PC-9 (cell line): ENCODE measurements at regions not wholly inside any gene's neighbourhood (a gene's known extent, or its start where the extent isn't known, plus 50 kb on each side); places are given as distances from the start of the nearest gene placed in this dataset.

Source experiments
- EZH2 ChIP-seq: fragments of 200-600 bp; sonication (generic); IDR thresholded peaks from 2 replicates; pipeline ENCODE4 v1.8.0; 2017; ENCODE audit warnings: antibody characterized with exemption, low read depth
- TF ChIP-seq, protein P1 (sequence below): fragments of 200-600 bp; sonication (generic); conservative IDR thresholded peaks from 2 replicates; pipeline ENCODE4 v1.6.1; 2017; ENCODE audit warnings: mixed run types, antibody characterized with exemption, mild to moderate bottlenecking, moderate library complexity

DNA sequence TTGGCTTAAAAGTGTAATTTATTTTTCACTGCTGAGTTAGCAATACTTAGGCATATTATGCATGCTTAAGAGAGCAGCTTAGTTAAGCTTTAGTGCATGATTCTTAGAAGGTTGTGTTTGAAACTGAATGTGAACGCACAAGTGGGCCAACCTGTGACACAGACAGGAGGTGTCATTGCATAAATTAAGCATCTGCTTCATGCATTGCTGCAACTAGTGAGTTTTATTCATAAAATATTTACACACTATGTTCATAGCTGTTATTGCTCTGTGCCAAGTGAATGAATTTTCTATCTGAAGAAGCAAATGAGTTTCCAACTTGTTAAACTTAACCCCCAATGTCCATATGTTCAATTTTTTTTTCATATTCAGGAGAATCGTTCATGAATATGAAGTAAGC, 806.4 kb downstream of the GALR1 start:
- TF ChIP-seq, protein P1, sequence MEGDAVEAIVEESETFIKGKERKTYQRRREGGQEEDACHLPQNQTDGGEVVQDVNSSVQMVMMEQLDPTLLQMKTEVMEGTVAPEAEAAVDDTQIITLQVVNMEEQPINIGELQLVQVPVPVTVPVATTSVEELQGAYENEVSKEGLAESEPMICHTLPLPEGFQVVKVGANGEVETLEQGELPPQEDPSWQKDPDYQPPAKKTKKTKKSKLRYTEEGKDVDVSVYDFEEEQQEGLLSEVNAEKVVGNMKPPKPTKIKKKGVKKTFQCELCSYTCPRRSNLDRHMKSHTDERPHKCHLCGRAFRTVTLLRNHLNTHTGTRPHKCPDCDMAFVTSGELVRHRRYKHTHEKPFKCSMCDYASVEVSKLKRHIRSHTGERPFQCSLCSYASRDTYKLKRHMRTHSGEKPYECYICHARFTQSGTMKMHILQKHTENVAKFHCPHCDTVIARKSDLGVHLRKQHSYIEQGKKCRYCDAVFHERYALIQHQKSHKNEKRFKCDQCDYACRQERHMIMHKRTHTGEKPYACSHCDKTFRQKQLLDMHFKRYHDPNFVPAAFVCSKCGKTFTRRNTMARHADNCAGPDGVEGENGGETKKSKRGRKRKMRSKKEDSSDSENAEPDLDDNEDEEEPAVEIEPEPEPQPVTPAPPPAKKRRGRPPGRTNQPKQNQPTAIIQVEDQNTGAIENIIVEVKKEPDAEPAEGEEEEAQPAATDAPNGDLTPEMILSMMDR = no peak
- no peak for TF ChIP-seq EZH2
